ENCODE measurements at regions not wholly inside any gene's neighbourhood (a gene's known extent, or its start where the extent isn't known, plus 50 kb on each side); places are given as distances from the start of the nearest gene placed in this dataset.

- DNase-seq (ENCODE audit: low read depth): no peak
- in situ Hi-C loops (cut with HindIII; ENCODE audit: low sequenced_read_pairs): no loop called here
- no peak overlapping the region for H3K4me3 ChIP-seq (ENCODE audit: low read depth, low read length)
- TF ChIP-seq CTCF (IDR thresholded peaks at IDR 0.05; ENCODE audit: low read depth, low read length, missing control alignments): no peak
Measured at GRCh38 chr3:110164632-110165369, 827.5 kb upstream of the DPPA4 start.

GRCh38 chr3:110165370-110165743 is 828.0 kb upstream of the DPPA4 start:
- no peak for TF ChIP-seq CTCF (IDR thresholded peaks at IDR 0.05; ENCODE audit: low read depth, low read length, missing control alignments)
- in situ Hi-C loops (cut with HindIII; ENCODE audit: low sequenced_read_pairs): no loop called here
- DNase-seq (ENCODE audit: low read depth): no peak
- no peak overlapping the region for H3K4me3 ChIP-seq (ENCODE audit: low read depth, low read length)

GRCh38 chr3:110165753-110166152 is 828.4 kb upstream of the DPPA4 start:
- in situ Hi-C loops (cut with HindIII; ENCODE audit: low sequenced_read_pairs): no loop called here
- DNase-seq (ENCODE audit: low read depth): no peak

GRCh38 chr3:110166791-110167190 is 829.4 kb upstream of the DPPA4 start:
- no peak for DNase-seq (ENCODE audit: low read depth)

More at GRCh38 chr3:110165753-110166152, 828.4 kb upstream of the DPPA4 start:
- no peak for TF ChIP-seq CTCF (IDR thresholded peaks at IDR 0.05; ENCODE audit: low read depth, low read length, missing control alignments)
- no peak overlapping the region for H3K4me3 ChIP-seq (ENCODE audit: low read depth, low read length)

GRCh38 chr3:110174908-110175307 is 837.6 kb upstream of the DPPA4 start:
- no peak for TF ChIP-seq CTCF (IDR thresholded peaks at IDR 0.05; ENCODE audit: low read depth, low read length, missing control alignments)
- H3K4me3 ChIP-seq (ENCODE audit: low read depth, low read length): no peak overlapping the region
- in situ Hi-C loops (cut with HindIII; ENCODE audit: low sequenced_read_pairs): no loop called here
- no peak for DNase-seq (ENCODE audit: low read depth)

More at GRCh38 chr3:110166791-110167190, 829.4 kb upstream of the DPPA4 start:
- no peak overlapping the region for H3K4me3 ChIP-seq (ENCODE audit: low read depth, low read length)
- in situ Hi-C loops (cut with HindIII; ENCODE audit: low sequenced_read_pairs): no loop called here
- TF ChIP-seq CTCF (IDR thresholded peaks at IDR 0.05; ENCODE audit: low read depth, low read length, missing control alignments): no peak

GRCh38 chr3:110178965-110179364 is 841.6 kb upstream of the DPPA4 start:
- in situ Hi-C loops (cut with HindIII; ENCODE audit: low sequenced_read_pairs): no loop called here
- TF ChIP-seq CTCF (IDR thresholded peaks at IDR 0.05; ENCODE audit: low read depth, low read length, missing control alignments): no peak
- no peak for DNase-seq (ENCODE audit: low read depth)
- H3K4me3 ChIP-seq (ENCODE audit: low read depth, low read length): no peak overlapping the region

Data from astrocyte of the cerebellum (primary cell).